ENCODE measurements at regions not wholly inside any gene's neighbourhood (a gene's known extent, or its start where the extent isn't known, plus 50 kb on each side); places are given as distances from the start of the nearest gene placed in this dataset.

- no peaks in the 10 kb centered on the region for H3F3A ChIP-seq (ENCODE audit: insufficient read depth, low read depth)
- intact Hi-C loops (cut with micrococcal nuclease; ENCODE audit: unreplicated experiment): no loop called here
- no peaks in the 10 kb centered on the region for H3K27me3 ChIP-seq (ENCODE audit: insufficient read depth, low read depth)
- H3K4me3 ChIP-seq: no peak overlapping the region
- H2AFZ ChIP-seq: no peak overlapping the region
- TF ChIP-seq, protein P1, sequence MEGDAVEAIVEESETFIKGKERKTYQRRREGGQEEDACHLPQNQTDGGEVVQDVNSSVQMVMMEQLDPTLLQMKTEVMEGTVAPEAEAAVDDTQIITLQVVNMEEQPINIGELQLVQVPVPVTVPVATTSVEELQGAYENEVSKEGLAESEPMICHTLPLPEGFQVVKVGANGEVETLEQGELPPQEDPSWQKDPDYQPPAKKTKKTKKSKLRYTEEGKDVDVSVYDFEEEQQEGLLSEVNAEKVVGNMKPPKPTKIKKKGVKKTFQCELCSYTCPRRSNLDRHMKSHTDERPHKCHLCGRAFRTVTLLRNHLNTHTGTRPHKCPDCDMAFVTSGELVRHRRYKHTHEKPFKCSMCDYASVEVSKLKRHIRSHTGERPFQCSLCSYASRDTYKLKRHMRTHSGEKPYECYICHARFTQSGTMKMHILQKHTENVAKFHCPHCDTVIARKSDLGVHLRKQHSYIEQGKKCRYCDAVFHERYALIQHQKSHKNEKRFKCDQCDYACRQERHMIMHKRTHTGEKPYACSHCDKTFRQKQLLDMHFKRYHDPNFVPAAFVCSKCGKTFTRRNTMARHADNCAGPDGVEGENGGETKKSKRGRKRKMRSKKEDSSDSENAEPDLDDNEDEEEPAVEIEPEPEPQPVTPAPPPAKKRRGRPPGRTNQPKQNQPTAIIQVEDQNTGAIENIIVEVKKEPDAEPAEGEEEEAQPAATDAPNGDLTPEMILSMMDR (conservative IDR thresholded peaks at IDR 0.05): no peak
- TF ChIP-seq EZH2 (IDR thresholded peaks at IDR 0.05; ENCODE audit: low read depth): no peak
- no peaks in the 10 kb centered on the region for H4K20me1 ChIP-seq (ENCODE audit: insufficient read depth)
- H3K9me2 ChIP-seq (ENCODE audit: insufficient read depth): no peaks in the 10 kb centered on the region
- CTCF ChIA-PET: no interaction called here
- no peaks in the 10 kb centered on the region for H3K4me1 ChIP-seq (replicated peaks; ENCODE audit: insufficient read depth)
- no TSS peak for BruUV-seq (replicated peaks)
- H3K9me3 ChIP-seq (ENCODE audit: insufficient read depth, low read depth): no peaks in the 10 kb centered on the region
- H3K27ac ChIP-seq: no peak overlapping the region
- DNase-seq: no peak
- no peaks in the 10 kb centered on the region for H3K79me2 ChIP-seq (ENCODE audit: low read depth)
- H3K36me3 ChIP-seq (ENCODE audit: low read depth): no peaks in the 10 kb centered on the region
- POLR2A ChIA-PET (ENCODE audit: unreplicated experiment): no interaction called here
- H3K4me2 ChIP-seq: no peak overlapping the region
Observed at GRCh38 chr13:93004919-93005318, 221.7 kb upstream of the GPC6 start.

DNA sequence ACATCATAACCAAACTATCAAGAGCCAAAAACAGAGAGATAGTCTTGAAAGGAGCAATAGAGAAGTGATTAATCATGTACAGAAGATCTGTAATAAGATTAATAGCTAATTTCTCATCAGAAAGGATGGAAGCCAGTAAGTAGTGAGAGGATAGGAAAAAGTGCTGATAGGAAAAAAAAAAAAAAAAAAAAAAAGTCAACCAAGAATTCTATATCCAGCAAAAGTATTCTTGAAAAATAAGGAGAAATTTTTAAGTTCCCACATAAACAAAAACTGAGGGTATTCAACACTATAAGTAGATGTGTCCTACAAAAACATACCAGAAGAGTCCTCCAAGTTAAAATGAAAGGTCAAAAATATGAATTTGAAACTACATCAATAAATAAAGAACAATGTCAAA, 218.7 kb upstream of the GPC6 start:
- ChIA-PET POLR2A (ENCODE audit: unreplicated experiment) (no interaction called here), CTCF (no interaction called here)
- H2AFZ ChIP-seq: no peak overlapping the region
- TF ChIP-seq, protein P1 (conservative IDR thresholded peaks at IDR 0.05): no peak
- DNase-seq: no peak
- no peaks in the 10 kb centered on the region for H3K27me3 ChIP-seq (ENCODE audit: insufficient read depth, low read depth)
- no peaks in the 10 kb centered on the region for H3K4me1 ChIP-seq (replicated peaks; ENCODE audit: insufficient read depth)
- H3K9me2 ChIP-seq (ENCODE audit: insufficient read depth): no peaks in the 10 kb centered on the region
- H3K4me3 ChIP-seq: no peak overlapping the region
- no peak overlapping the region for H3K4me2 ChIP-seq
- H3K27ac ChIP-seq: no peak overlapping the region
- H3K36me3 ChIP-seq (ENCODE audit: low read depth): no peaks in the 10 kb centered on the region
- H3K79me2 ChIP-seq (ENCODE audit: low read depth): no peaks in the 10 kb centered on the region
- no peaks in the 10 kb centered on the region for H3K9me3 ChIP-seq (ENCODE audit: insufficient read depth, low read depth)
- BruUV-seq (replicated peaks): no TSS peak
- no peaks in the 10 kb centered on the region for H4K20me1 ChIP-seq (ENCODE audit: insufficient read depth)
- no peaks in the 10 kb centered on the region for H3F3A ChIP-seq (ENCODE audit: insufficient read depth, low read depth)
- intact Hi-C loops (cut with micrococcal nuclease; ENCODE audit: unreplicated experiment): no loop called here

DNA sequence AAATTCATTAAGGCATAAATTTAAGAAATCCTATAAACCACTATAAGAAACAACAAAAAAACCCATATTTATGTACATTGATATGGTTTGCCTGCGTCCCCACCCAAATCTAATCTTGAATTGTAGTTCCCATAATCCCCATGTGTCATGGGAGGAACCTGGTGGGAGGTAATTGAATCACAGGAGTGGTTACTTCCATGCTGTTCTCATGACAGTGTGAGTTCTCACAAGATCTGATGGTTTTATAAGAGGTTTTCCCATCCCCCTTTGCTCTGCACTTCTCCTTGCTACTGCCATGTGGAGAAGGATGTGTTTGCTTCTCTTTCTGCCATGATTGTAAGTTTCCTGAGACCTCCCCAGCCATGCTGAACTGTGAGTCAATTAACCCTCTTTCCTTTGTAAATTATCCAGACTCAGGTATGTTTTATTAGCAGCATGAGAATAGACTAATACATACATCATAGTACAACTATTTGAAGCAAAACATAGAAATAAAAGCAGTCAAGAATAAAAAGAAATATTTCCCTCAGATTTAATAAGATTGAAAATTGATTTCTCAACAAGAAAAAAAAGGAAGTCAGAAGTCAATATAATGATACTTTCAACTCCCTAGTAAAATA, 209.0 kb upstream of the GPC6 start:
- Histone ChIP-seq H3K27me3 (ENCODE audit: insufficient read depth, low read depth) (no peaks in the 10 kb centered on the region), H3K4me3 (no peak overlapping the region), H4K20me1 (ENCODE audit: insufficient read depth) (no peaks in the 10 kb centered on the region), H3K79me2 (ENCODE audit: low read depth) (no peaks in the 10 kb centered on the region), H2AFZ (no peak overlapping the region), H3K9me2 (ENCODE audit: insufficient read depth) (no peaks in the 10 kb centered on the region), H3K27ac (no peak overlapping the region), H3K4me2 (no peak overlapping the region), H3K4me1 (replicated peaks; ENCODE audit: insufficient read depth) (no peaks in the 10 kb centered on the region), H3K36me3 (ENCODE audit: low read depth) (no peaks in the 10 kb centered on the region), H3F3A (ENCODE audit: insufficient read depth, low read depth) (no peaks in the 10 kb centered on the region), H3K9me3 (ENCODE audit: insufficient read depth, low read depth) (peaks cover 8% of the 10 kb centered on the region)
- DNase-seq: no peak
- no TSS peak for BruUV-seq (replicated peaks)
- TF ChIP-seq, protein P1 (conservative IDR thresholded peaks at IDR 0.05): no peak
- TF ChIP-seq EZH2 (IDR thresholded peaks at IDR 0.05; ENCODE audit: low read depth): no peak
- ChIA-PET CTCF (no interaction called here), POLR2A (ENCODE audit: unreplicated experiment) (no interaction called here)
- intact Hi-C loops (cut with micrococcal nuclease; ENCODE audit: unreplicated experiment): no loop called here
